Neuronal stem cell (in vitro differentiated cells): ENCODE measurements at regions not wholly inside any gene's neighbourhood (a gene's known extent, or its start where the extent isn't known, plus 50 kb on each side); places are given as distances from the start of the nearest gene placed in this dataset.

Experiments used
- DNase-seq: peaks from one replicate; pipeline ENCODE4 v3.0.0-alpha.2; 2013; ENCODE audit warnings: low spot score
- H2AFZ ChIP-seq: one replicate; pipeline ENCODE4 v1.6.1; 2013; ENCODE audit warnings: mild to moderate bottlenecking, low read length, inconsistent platforms
- H2AK5ac ChIP-seq: 2 replicates; pipeline ENCODE4 v1.6.1; 2013; ENCODE audit warnings: low read depth, mild to moderate bottlenecking, inconsistent platforms, low read length, moderate library complexity, mixed read lengths
- H2BK120ac ChIP-seq: 2 replicates; pipeline ENCODE4 v1.6.1; 2013; ENCODE audit warnings: low read depth, mild to moderate bottlenecking, inconsistent platforms, low read length, moderate library complexity, mixed read lengths
- H2BK12ac ChIP-seq: one replicate; pipeline ENCODE4 v1.6.1; 2013; ENCODE audit warnings: low read length, inconsistent platforms
- H2BK15ac ChIP-seq: 2 replicates; pipeline ENCODE4 v1.6.1; 2013; ENCODE audit warnings: mild to moderate bottlenecking, low read length, inconsistent platforms, mixed read lengths
- H2BK5ac ChIP-seq: one replicate; pipeline ENCODE4 v1.6.1; 2013; ENCODE audit warnings: inconsistent platforms, mild to moderate bottlenecking, low read length, moderate library complexity
- H3K14ac ChIP-seq: one replicate; pipeline ENCODE4 v1.6.1; 2013; ENCODE audit warnings: low read length, inconsistent platforms
- H3K18ac ChIP-seq: 2 replicates; pipeline ENCODE4 v1.6.1; 2013; ENCODE audit warnings: low read length, inconsistent platforms
- H3K23ac ChIP-seq: 2 replicates; pipeline ENCODE4 v1.6.1; 2013; ENCODE audit warnings: low read depth, mild to moderate bottlenecking, mixed read lengths, low read length, inconsistent platforms; ENCODE audit not compliant: poor library complexity
- H3K27ac ChIP-seq: replicated peaks from 3 replicates; pipeline ENCODE4 v1.5.1; 2013; ENCODE audit warnings: low read length, inconsistent platforms
- H3K27me3 ChIP-seq, 3 experiments: 2 replicates each; pipeline ENCODE4 v1.6.1; 2013; ENCODE audit warnings: low read length in 3 of 3, mild to moderate bottlenecking in 2 of 3, inconsistent platforms in 1 of 3, low read depth in 1 of 3, mixed read lengths in 1 of 3, moderate library complexity in 1 of 3; ENCODE audit not compliant: control insufficient read depth in 3 of 3, insufficient read depth in 3 of 3
- H3K36me3 ChIP-seq, 2 donors: replicated peaks in 1 of 2; 2 replicates each; pipeline ENCODE4 v1.6.1; 2013; ENCODE audit warnings: low read length in 2 of 2; ENCODE audit not compliant: control insufficient read depth in 2 of 2, insufficient read depth in 2 of 2
- H3K4ac ChIP-seq: 2 replicates; pipeline ENCODE4 v1.6.1; 2013; ENCODE audit warnings: inconsistent platforms, mild to moderate bottlenecking, low read length, moderate library complexity
- H3K4me1 ChIP-seq, 2 donors: 1 replicate in 1 of 2; 2 replicates in 1 of 2; pipeline ENCODE4 v1.6.1; 2013; ENCODE audit warnings: low read length in 2 of 2, low read depth in 1 of 2; ENCODE audit not compliant: control insufficient read depth in 2 of 2, insufficient read depth in 1 of 2
- H3K4me2 ChIP-seq: one replicate; pipeline ENCODE4 v1.6.1; 2013; ENCODE audit warnings: mild to moderate bottlenecking, low read length, inconsistent platforms; ENCODE audit not compliant: insufficient read depth, poor library complexity, severe bottlenecking
- H3K4me3 ChIP-seq, 2 donors: 2 replicates each; pipeline ENCODE4 v1.5.1; 2013; ENCODE audit warnings: low read length in 2 of 2, mild to moderate bottlenecking in 2 of 2, inconsistent platforms in 1 of 2, moderate library complexity in 1 of 2
- H3K79me1 ChIP-seq: one replicate; pipeline ENCODE4 v1.6.1; 2013; ENCODE audit warnings: low read depth, mild to moderate bottlenecking, inconsistent platforms, low read length, moderate library complexity
- H3K9ac ChIP-seq: one replicate; pipeline ENCODE4 v1.6.1; 2013; ENCODE audit warnings: mild to moderate bottlenecking, low read depth, low read length, inconsistent platforms; ENCODE audit not compliant: poor library complexity
- H3K9me3 ChIP-seq, 2 donors: replicated peaks in 1 of 2; 2 replicates each; pipeline versions ENCODE3 to v1.6.1; 2013; ENCODE audit warnings: low read length in 2 of 2, mild to moderate bottlenecking in 2 of 2, inconsistent platforms in 1 of 2, low read depth in 1 of 2, mixed read lengths in 1 of 2, moderate library complexity in 1 of 2; ENCODE audit not compliant: control insufficient read depth in 2 of 2, insufficient read depth in 1 of 2
- H4K8ac ChIP-seq: one replicate; pipeline ENCODE4 v1.6.1; 2013; ENCODE audit warnings: low read depth, mild to moderate bottlenecking, inconsistent platforms, low read length, moderate library complexity
- H4K91ac ChIP-seq: one replicate; pipeline ENCODE4 v1.6.1; 2013; ENCODE audit warnings: low read length, low read depth, mild to moderate bottlenecking, inconsistent platforms; ENCODE audit not compliant: poor library complexity
- WGBS, 2 donors: extraction: QIAGEN DNeasy Blood & Tissue Kit; methylation state at CpG; one replicate each; pipeline ENCODE4 v1.1.7; 2013; ENCODE audit warnings: missing lambda C conversion rate in 2 of 2, mixed read lengths in 1 of 2; ENCODE audit not compliant: insufficient read length in 2 of 2, insufficient replicate concordance in 1 of 2; ENCODE audit errors: extremely low coverage in 2 of 2; 5-methylcytosine and 5-hydroxymethylcytosine counted together

DNA sequence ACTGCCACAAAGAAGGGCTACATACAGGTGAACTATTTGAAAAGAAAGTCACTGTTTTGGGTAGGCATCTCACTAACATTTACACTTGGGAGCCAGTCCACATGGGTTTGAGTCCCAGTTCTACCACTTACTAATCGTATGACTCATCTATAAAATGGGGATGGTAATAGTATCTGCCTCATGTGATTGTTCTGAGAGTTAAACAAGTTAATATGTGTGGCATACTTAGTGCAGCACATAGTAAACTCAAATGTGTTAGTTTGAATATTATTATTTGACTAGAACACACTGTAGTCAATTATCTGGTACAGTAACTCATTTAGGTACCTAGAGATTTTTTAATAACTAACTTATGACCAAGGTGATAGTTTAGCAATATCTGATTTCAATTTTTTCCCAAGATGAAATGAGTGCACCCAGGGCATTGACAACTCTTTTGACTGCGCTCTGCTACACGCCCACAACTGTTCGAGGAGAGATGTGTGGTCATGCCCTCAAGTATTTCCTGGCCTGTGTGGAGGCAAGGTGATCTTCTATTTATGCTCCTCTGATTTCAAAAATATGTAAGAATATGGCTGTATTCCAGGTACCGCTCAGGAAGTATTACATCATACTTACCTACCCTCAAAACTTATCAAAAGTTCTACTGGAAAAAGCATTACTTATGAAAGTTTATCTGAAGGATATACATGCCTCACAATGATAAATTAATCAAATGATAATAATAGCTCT lies 210.6 kb upstream of the EGLN3 start:
- Histone ChIP-seq H3K18ac (no peak overlapping the region), H3K9me3 (no peaks in the 10 kb centered on the region), H3K23ac (no peak overlapping the region), H3K4ac (no peak overlapping the region), H4K8ac (no peak overlapping the region), H3K14ac (no peak overlapping the region), H2AK5ac (no peak overlapping the region), H2BK120ac (no peak overlapping the region), H4K91ac (no peak overlapping the region), H3K27ac (no peak overlapping the region), H3K4me1 (peaks cover 0 to 1% of the 10 kb centered on the region in 2 donors), H2BK15ac (no peak overlapping the region), H2BK5ac (no peak overlapping the region), H3K36me3 (no peaks in the 10 kb centered on the region), H2BK12ac (no peak overlapping the region), H3K27me3 (peaks cover 0 to 4% (median 0%) of the 10 kb centered on the region in 3 experiments), H3K9ac (no peak overlapping the region), H3K4me3 (no peak overlapping the region), H3K4me2 (no peak overlapping the region), H3K79me1 (no peaks in the 10 kb centered on the region), H2AFZ (no peak overlapping the region)
- WGBS, 2 donors = no CpG with 5 or more reads among the region's 5 CpGs
- no peak for DNase-seq

DNA sequence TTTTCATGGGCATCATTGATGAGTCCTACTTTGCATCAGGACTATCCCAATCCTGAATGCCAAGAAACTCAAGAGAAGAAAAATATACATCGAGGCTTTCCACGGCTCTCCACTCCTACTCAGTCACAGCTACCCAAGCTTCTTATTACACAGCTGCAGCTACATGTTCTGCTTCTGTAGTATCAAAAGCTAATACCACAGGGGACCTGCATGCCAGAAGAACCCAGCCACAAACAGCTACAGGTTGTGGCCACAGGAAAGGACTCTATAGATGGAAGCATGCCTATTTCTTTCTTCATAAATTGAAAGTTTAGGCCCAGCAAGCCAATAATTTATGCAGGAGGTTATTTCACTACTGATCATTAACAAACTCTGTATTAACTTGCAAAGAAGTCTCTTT lies 209.7 kb upstream of the EGLN3 start:
- Histone ChIP-seq H3K9ac (no peak overlapping the region), H3K4me1 (peaks cover 0 to 1% of the 10 kb centered on the region in 2 donors), H3K23ac (no peak overlapping the region), H3K27ac (no peak overlapping the region), H4K91ac (no peak overlapping the region), H2AFZ (no peak overlapping the region), H3K4me3 (no peak overlapping the region), H3K27me3 (peaks cover 0 to 4% (median 0%) of the 10 kb centered on the region in 3 experiments), H2AK5ac (no peak overlapping the region), H4K8ac (no peak overlapping the region), H3K4ac (no peak overlapping the region), H2BK12ac (no peak overlapping the region), H2BK15ac (no peak overlapping the region), H3K36me3 (no peaks in the 10 kb centered on the region), H3K79me1 (no peaks in the 10 kb centered on the region), H2BK120ac (no peak overlapping the region), H2BK5ac (no peak overlapping the region), H3K18ac (no peak overlapping the region), H3K4me2 (no peak overlapping the region), H3K9me3 (no peaks in the 10 kb centered on the region), H3K14ac (no peak overlapping the region)
- no CpG with 5 or more reads among the region's 2 CpGs for WGBS, 2 donors
- DNase-seq = no peak

DNA sequence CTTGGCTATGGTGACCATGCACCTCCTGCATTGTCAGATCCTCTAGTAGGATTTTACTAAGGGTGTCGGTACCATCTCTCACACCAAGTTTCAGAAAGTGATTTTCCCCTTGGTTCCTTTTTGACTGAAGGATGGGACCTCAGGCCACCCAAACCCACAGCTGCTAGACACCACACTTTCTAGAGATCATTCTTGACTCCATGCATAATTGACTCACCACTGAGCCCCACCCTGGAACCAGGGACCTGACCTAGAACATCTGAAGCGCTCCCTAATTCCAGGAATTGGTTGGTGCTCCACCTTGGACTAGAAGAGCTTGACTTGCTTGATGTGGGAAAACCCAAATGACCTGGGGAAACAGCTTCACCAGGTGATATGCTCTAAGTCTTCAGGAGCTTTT lies 206.8 kb upstream of the EGLN3 start:
- WGBS, 2 donors = no CpG with 5 or more reads among the region's 2 CpGs
- Histone ChIP-seq H3K4me3 (no peak overlapping the region), H2BK12ac (no peak overlapping the region), H3K27ac (no peak overlapping the region), H3K4me2 (no peak overlapping the region), H3K9me3 (no peaks in the 10 kb centered on the region), H2AK5ac (no peak overlapping the region), H3K4me1 (no peaks in the 10 kb centered on the region), H2BK5ac (no peak overlapping the region), H3K9ac (no peak overlapping the region), H3K4ac (no peak overlapping the region), H3K23ac (no peak overlapping the region), H2AFZ (no peak overlapping the region), H3K18ac (no peak overlapping the region), H3K79me1 (no peaks in the 10 kb centered on the region), H2BK120ac (no peak overlapping the region), H4K8ac (no peak overlapping the region), H3K14ac (no peak overlapping the region), H4K91ac (no peak overlapping the region), H3K36me3 (no peaks in the 10 kb centered on the region), H3K27me3 (peaks cover 0 to 4% (median 0%) of the 10 kb centered on the region in 3 experiments), H2BK15ac (no peak overlapping the region)
- no peak for DNase-seq

DNA sequence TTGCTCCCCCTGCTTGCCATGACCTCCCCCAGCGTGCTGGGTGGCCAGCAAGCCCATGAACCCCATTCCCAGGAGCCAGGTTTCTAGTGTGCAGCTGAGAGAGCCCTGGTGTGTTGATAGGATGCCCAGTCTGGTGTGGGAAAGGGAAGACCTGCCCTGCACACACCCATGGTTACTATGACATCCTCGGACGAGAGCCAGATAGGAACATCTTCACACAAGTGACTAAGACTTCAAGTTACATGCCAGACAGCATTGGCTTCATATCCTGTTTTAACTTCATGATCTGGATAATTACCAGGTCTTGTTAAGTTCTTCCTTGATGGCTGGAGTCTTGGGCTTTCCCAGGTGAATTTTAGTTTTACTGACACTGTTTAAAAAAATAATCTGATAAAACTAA lies 196.6 kb upstream of the EGLN3 start:
- H3K27ac ChIP-seq = no peak overlapping the region
- no peak overlapping the region for H3K4me2 ChIP-seq
- H2BK12ac ChIP-seq = no peak overlapping the region
- H2BK5ac ChIP-seq = no peak overlapping the region
- H2BK15ac ChIP-seq = no peak overlapping the region
- peaks cover 0 to 3% of the 10 kb centered on the region in 2 donors for H3K9me3 ChIP-seq
- H3K4ac ChIP-seq = no peak overlapping the region
- no CpG with 5 or more reads among the region's 3 CpGs for WGBS, 2 donors
- no peak overlapping the region for H3K18ac ChIP-seq
- H4K8ac ChIP-seq = no peak overlapping the region
- no peaks in the 10 kb centered on the region for H3K4me1 ChIP-seq
- H3K14ac ChIP-seq = no peak overlapping the region
- H3K79me1 ChIP-seq = no peaks in the 10 kb centered on the region
- no peaks in the 10 kb centered on the region for H3K36me3 ChIP-seq
- H4K91ac ChIP-seq = no peak overlapping the region
- H3K9ac ChIP-seq = no peak overlapping the region
- H3K23ac ChIP-seq = peak overlapping the region; percentile 81
- no peak for DNase-seq
- no peaks in the 10 kb centered on the region for H3K27me3 ChIP-seq
- H3K4me3 ChIP-seq = no peak overlapping the region
- no peak overlapping the region for H2AK5ac ChIP-seq
- H2BK120ac ChIP-seq = no peak overlapping the region
- H2AFZ ChIP-seq = no peak overlapping the region
